ENCODE measurements at regions not wholly inside any gene's neighbourhood (a gene's known extent, or its start where the extent isn't known, plus 50 kb on each side); places are given as distances from the start of the nearest gene placed in this dataset.
"Not testable (repeated sequence)": the region's sequence is repeated elsewhere in the genome, so short reads cannot be mapped to it uniquely, and the experiment has no call there.

DNA sequence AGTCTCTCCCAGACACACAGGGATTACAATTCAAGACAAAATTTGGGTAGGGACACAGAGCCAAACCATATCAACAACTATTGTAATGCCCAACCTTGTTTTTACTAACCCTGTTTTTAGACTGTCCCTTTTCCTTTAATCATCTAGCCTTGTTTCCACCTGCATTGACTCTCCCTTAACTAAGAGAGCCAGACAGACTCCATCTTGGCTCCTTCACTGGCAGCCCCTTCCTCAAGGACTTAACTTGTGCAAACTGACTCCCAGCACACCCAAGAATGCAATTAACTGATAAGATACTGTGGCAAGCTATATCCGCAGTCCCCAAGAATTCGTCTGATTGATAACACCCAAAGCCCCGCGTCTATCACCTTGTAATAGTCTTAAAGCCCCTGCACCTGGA, 151.8 kb upstream of the DGKB start:
- not testable (repeated sequence) for TF ChIP-seq EP300 (IDR thresholded peaks at IDR 0.05)
- TF ChIP-seq, protein P1, sequence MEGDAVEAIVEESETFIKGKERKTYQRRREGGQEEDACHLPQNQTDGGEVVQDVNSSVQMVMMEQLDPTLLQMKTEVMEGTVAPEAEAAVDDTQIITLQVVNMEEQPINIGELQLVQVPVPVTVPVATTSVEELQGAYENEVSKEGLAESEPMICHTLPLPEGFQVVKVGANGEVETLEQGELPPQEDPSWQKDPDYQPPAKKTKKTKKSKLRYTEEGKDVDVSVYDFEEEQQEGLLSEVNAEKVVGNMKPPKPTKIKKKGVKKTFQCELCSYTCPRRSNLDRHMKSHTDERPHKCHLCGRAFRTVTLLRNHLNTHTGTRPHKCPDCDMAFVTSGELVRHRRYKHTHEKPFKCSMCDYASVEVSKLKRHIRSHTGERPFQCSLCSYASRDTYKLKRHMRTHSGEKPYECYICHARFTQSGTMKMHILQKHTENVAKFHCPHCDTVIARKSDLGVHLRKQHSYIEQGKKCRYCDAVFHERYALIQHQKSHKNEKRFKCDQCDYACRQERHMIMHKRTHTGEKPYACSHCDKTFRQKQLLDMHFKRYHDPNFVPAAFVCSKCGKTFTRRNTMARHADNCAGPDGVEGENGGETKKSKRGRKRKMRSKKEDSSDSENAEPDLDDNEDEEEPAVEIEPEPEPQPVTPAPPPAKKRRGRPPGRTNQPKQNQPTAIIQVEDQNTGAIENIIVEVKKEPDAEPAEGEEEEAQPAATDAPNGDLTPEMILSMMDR (IDR thresholded peaks at IDR 0.05) = not testable (repeated sequence)
